Right ventricle myocardium superior (tissue), 1 donor: ENCODE measurements at regions not wholly inside any gene's neighbourhood (a gene's known extent, or its start where the extent isn't known, plus 50 kb on each side); places are given as distances from the start of the nearest gene placed in this dataset.
"Not testable (repeated sequence)": the region's sequence is repeated elsewhere in the genome, so short reads cannot be mapped to it uniquely, and the experiment has no call there.

ENCODE experiments used
- ATAC-seq: fragments of 200-7000 bp; cut with Tn5 transposase; one replicate; pipeline ENCODE4 v1.9.1; 2020; ENCODE audit warnings: mild to moderate bottlenecking; ENCODE audit not compliant: poor library complexity
- DNase-seq: peaks from one replicate; pipeline ENCODE4 v3.0.0-alpha.2; 2020
- intact Hi-C: fragments of 100-400 bp; cut with DNase I; formaldehyde crosslinking; loops from one replicate; pipeline ENCODE4 v1.11.2; 2022
- donor health status: DM: no; HTN: yes; CAD: no; lungs with severe emphysema.

- peak; percentile 81 for DNase-seq
- intact Hi-C loops = no loop called here
- peak; percentile 78 for ATAC-seq
Measured at GRCh38 chr9:7507566-7508270, 291.9 kb downstream of the DMAC1 start.

GRCh38 chr9:7507026-7507425 is 292.6 kb downstream of the DMAC1 start:
- intact Hi-C loops = no loop called here
- DNase-seq (no peak), ATAC-seq (peak; percentile 68)

DNA sequence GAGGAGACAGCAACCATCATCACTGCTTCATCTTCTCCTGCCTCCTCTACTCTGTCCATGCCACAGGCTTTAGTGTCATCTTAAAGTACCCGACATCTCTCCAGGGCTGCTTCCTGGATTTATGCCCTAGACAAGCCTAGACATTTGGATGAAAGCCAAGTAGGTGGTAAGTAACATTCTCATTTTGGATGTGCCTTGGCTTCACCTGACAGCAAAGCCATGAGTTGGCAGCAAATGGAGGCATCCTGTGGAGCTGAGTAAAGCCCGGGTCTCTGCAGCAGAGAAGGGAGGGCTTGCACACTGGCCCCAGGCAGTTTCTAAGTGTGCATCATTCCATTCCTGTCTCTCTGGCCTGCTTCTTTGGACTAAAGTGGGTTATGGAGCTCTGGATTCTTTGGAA is 299.1 kb downstream of the DMAC1 start:
- no peak for ATAC-seq

GRCh38 chr9:7491641-7492040 is 307.9 kb downstream of the DMAC1 start:
- ATAC-seq (no peak), DNase-seq (no peak)
- intact Hi-C loops = no loop called here

More for the DNA sequence above, 299.1 kb downstream of the DMAC1 start:
- intact Hi-C loops = no loop called here
- no peak for DNase-seq

DNA sequence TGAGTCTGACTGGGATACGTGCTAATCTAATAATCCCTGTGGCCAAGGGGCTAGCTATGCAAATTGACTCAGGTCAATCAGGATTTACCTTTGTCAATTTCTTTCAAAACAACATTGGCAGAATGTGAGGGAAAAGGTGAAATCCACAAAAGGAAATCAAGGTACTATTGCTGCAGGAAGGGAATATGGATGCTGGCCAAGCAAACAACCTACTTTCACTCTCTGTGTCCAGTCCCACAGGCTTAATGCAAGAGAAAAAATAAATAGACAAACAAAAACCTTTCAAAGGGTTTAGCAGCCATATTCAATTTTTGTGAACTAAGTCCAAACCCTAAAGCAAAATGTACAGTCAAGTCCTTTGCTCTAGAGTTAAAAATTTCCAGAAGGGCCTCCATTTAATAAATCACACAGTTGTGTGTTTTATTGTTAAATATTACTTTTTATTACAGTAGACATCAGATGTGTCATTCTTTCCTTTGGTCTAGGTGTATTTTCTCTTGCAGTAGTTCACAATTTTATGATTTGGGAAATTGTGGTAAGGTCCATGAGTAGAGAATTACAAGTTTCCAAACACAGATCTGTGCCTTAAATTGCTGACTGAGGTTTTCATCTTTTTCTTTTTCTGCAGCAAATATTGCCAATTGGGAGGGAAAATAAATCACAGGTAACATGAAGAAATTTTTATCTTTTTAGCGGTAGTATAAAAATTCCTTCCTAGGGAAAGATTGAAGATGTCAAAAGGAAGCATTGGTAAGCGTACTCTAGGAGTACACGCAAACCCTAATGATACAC is 309.1 kb downstream of the DMAC1 start:
- intact Hi-C loops = no loop called here
- DNase-seq (no peak), ATAC-seq (no peak)

- ATAC-seq (peak; percentile 85), DNase-seq (peak; percentile 61)
- intact Hi-C loops = no loop called here
Measured at GRCh38 chr9:7489036-7489435, 310.5 kb downstream of the DMAC1 start.

- intact Hi-C loops, ATAC-seq, DNase-seq: not testable (repeated sequence)
Measured at GRCh38 chr9:7484014-7484413, 315.6 kb downstream of the DMAC1 start.

GRCh38 chr9:7481570-7481969 is 318.0 kb downstream of the DMAC1 start:
- ATAC-seq (no peak), DNase-seq (no peak)

DNA sequence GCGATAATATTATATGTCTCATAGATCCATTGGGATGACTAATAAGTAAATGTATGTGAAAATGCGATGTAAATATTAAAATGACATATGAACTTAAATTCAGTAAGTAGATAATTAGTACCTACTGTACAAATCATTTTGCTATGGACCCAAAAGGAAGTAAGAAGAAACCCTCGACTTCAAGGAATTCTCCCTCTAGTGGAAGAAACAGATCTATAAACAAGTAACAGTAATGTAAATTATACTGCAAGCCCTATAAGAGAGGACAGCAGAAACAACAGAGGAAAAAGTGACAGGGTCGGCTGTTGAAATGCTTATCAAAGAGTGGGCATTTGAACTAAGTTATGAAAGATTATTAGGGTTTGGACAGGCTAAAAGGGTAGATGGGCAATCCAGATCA is 320.3 kb downstream of the DMAC1 start:
- no peak for ATAC-seq
- intact Hi-C loops = no loop called here
- DNase-seq = no peak

More at GRCh38 chr9:7481570-7481969, 318.0 kb downstream of the DMAC1 start:
- intact Hi-C loops = no loop called here

DNA sequence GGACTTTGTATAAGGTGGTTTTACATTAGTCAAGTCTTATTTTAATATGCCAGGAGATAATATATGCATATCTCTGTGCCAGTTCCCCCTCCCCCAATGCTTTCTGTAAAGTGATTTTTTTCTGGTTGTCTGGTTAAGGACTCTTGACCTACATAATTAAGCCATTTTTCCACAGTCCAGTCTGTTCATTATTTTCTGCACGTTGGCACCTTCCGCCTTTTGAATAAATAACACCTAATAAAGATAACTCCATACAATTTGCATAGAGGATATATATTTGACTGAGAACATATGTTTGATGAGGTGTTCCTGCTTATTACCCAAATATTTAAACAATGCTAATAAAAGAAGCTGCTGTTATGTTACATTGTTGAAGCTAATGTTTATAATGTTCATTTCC is 320.9 kb downstream of the DMAC1 start:
- ATAC-seq (no peak), DNase-seq (no peak)
- intact Hi-C loops = no loop called here

- ATAC-seq = no peak
- DNase-seq = no peak
- intact Hi-C loops = no loop called here
Measured at GRCh38 chr9:7467186-7467585, 332.4 kb downstream of the DMAC1 start.

DNA sequence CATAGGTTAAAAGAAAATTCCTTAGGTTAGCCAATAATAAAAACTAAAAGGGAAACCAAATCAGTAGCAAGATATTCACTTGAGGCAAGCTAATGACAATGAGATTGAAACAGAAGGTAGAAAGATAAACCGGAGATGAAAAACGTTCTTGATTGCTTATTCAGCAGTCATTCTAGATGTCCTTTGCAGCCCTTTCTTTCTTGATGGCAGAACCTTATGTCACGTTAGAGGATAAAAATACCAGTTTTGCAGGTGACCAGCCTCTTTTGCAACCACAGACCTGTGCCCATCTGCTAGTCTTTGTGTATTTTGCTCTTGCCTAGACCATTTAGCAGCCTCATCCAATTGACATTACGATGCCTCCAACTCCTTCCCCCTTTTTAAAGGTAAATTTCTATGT is 337.8 kb downstream of the DMAC1 start:
- intact Hi-C loops = no loop called here
- DNase-seq (no peak), ATAC-seq (no peak)

DNA sequence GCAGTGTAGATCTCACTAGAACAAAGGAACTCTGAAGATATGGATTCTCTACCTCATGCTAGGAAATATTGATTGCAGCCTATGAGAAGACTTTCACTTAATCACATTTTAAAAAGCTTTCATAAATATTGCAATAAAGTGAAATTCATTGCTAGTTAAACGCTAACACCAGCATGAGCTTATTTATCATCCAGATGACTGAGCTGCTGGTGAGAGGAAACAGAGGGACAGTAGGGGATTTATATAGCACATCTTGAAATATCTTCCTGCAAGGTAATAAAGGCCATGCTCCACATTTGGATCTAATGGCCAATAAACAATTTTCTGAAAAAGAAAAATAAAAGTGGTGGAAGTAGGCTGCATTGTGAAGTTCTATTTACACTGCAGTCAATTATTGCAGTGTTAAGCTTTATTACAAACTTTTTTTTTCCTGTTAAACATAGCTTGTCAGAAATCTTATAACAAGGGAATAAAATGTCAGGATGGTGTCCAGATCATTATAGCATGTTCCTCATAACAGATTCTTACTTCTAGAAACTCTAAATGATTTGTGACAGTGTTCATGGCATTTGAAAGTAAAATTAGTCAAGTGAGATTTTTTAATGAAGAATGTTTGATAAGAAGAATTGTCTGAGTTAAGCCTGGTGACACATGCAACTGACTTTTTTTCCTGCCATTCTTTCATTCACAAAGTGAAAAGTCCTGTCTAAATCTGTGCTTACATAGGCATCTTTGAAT is 342.6 kb downstream of the DMAC1 start:
- ATAC-seq (no peak), DNase-seq (no peak)
- intact Hi-C loops = no loop called here

DNA sequence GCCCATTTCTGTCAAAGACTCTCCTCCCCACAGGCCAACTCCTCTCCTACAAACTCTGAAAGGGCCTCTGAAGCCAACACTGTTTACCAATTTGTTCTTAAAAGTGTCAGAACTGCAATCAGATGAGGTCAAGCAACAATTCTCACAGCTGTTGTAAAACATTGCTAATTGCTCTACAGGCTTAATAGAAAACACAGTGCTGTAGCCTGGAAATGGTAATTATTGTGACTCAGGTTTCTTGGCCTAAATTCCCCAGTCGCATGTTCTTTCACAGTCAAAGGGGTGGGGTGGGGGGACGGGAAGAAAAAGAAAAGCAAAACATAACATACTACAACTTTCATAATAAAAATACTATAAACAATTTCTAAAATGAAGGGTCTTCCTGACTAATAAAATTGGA is 343.2 kb downstream of the DMAC1 start:
- intact Hi-C loops = no loop called here
- DNase-seq (no peak), ATAC-seq (no peak)

- DNase-seq (no peak), ATAC-seq (no peak)
- intact Hi-C loops = no loop called here
Measured at GRCh38 chr9:7454624-7455023, 345.0 kb downstream of the DMAC1 start.

GRCh38 chr9:7452378-7452777 is 347.2 kb downstream of the DMAC1 start:
- intact Hi-C loops = no loop called here
- peak; percentile 41 for ATAC-seq
- no peak for DNase-seq

GRCh38 chr9:7451062-7451461 is 348.5 kb downstream of the DMAC1 start:
- peak; percentile 36 for ATAC-seq
- no peak for DNase-seq
- intact Hi-C loops = no loop called here

- DNase-seq (no peak), ATAC-seq (no peak)
- intact Hi-C loops = no loop called here
Measured at GRCh38 chr9:7443541-7443940, 356.0 kb downstream of the DMAC1 start.

- ATAC-seq (no peak), DNase-seq (no peak)
- intact Hi-C loops = no loop called here
Measured at GRCh38 chr9:7439355-7439995, 360.1 kb downstream of the DMAC1 start.
